ENCODE measurements at regions not wholly inside any gene's neighbourhood (a gene's known extent, or its start where the extent isn't known, plus 50 kb on each side); places are given as distances from the start of the nearest gene placed in this dataset.

DNA sequence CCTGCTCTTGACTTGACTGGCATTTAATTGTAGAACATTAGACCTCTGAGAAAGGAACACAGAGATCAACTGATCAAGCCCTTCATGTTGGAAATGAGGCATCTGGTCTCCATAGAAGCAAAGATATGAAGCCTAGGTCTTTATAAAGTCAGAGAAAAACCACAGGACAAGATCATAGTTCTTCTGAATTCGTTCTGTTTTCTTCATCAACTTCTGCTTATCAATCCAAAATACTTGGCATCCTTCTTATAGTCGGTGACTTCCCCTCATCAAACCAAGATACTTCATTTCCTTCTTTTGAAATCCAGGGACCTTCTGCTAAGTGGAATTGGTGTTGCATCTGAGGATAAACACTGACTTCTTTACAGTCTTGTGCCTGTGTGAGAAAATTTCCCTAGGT, 77.1 kb upstream of the PRKCQ start:
- no peak for TF ChIP-seq EP300 (IDR thresholded peaks at IDR 0.05)
- TF ChIP-seq, protein P1, sequence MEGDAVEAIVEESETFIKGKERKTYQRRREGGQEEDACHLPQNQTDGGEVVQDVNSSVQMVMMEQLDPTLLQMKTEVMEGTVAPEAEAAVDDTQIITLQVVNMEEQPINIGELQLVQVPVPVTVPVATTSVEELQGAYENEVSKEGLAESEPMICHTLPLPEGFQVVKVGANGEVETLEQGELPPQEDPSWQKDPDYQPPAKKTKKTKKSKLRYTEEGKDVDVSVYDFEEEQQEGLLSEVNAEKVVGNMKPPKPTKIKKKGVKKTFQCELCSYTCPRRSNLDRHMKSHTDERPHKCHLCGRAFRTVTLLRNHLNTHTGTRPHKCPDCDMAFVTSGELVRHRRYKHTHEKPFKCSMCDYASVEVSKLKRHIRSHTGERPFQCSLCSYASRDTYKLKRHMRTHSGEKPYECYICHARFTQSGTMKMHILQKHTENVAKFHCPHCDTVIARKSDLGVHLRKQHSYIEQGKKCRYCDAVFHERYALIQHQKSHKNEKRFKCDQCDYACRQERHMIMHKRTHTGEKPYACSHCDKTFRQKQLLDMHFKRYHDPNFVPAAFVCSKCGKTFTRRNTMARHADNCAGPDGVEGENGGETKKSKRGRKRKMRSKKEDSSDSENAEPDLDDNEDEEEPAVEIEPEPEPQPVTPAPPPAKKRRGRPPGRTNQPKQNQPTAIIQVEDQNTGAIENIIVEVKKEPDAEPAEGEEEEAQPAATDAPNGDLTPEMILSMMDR (IDR thresholded peaks at IDR 0.05): no peak
